CD14-positive monocyte (primary cell): ENCODE measurements at regions not wholly inside any gene's neighbourhood (a gene's known extent, or its start where the extent isn't known, plus 50 kb on each side); places are given as distances from the start of the nearest gene placed in this dataset.

Experiments
- DNase-seq, 3 donors: peaks; one replicate each; pipeline ENCODE4 v3.0.0-alpha.2; 2011 to 2022
- H2AFZ ChIP-seq: 2 replicates; pipeline ENCODE4 v1.6.0; 2012; ENCODE audit warnings: mild to moderate bottlenecking, low read depth, low read length, inconsistent platforms; ENCODE audit not compliant: insufficient read depth, poor library complexity, severe bottlenecking
- H3K27ac ChIP-seq, 2 donors: 1 replicate in 1 of 2; 2 replicates in 1 of 2; pipeline ENCODE4 v1.5.1; 2012 to 2013; ENCODE audit warnings: low read length in 2 of 2, control low read depth in 1 of 2, inconsistent platforms in 1 of 2, low read depth in 1 of 2, mild to moderate bottlenecking in 1 of 2
- H3K27me3 ChIP-seq, 2 donors: one replicate each; pipeline versions ENCODE4 v1.6.0 to v1.6.1; 2011 to 2013; ENCODE audit warnings: low read length in 2 of 2; ENCODE audit not compliant: control insufficient read depth in 2 of 2, insufficient read depth in 2 of 2
- H3K36me3 ChIP-seq, 2 donors: replicated peaks in 1 of 2; 1 replicate in 1 of 2; 2 replicates in 1 of 2; pipeline versions ENCODE4 v1.5.1 to v1.6.1; 2012 to 2013; ENCODE audit warnings: low read length in 2 of 2, control low read depth in 1 of 2, inconsistent platforms in 1 of 2, mild to moderate bottlenecking in 1 of 2; ENCODE audit not compliant: insufficient read depth in 2 of 2, control insufficient read depth in 1 of 2
- H3K4me1 ChIP-seq, 2 donors: 1 replicate in 1 of 2; 2 replicates in 1 of 2; pipeline versions ENCODE4 v1.5.1 to v1.6.1; 2012 to 2013; ENCODE audit warnings: low read length in 2 of 2, control low read depth in 1 of 2, inconsistent platforms in 1 of 2, mild to moderate bottlenecking in 1 of 2, moderate library complexity in 1 of 2; ENCODE audit not compliant: insufficient read depth in 2 of 2, control insufficient read depth in 1 of 2
- H3K4me2 ChIP-seq: replicated peaks from 2 replicates; pipeline ENCODE3; 2012; ENCODE audit warnings: low read length, moderate library complexity, mild to moderate bottlenecking; ENCODE audit not compliant: poor library complexity, severe bottlenecking; ENCODE audit errors: extremely low read depth
- H3K4me3 ChIP-seq, 3 experiments: fragments of 200-600 bp in 1 of 3; sonication (generic) in 1 of 3; replicated peaks in 1 of 3; 1 replicate in 2 of 3; 2 replicates in 1 of 3; pipeline ENCODE4 v1.5.1; 2011 to 2013; ENCODE audit warnings: low read length in 3 of 3, mild to moderate bottlenecking in 3 of 3, control low read depth in 2 of 3, low read depth in 2 of 3, inconsistent platforms in 1 of 3, moderate library complexity in 1 of 3
- H3K79me2 ChIP-seq: 2 replicates; pipeline ENCODE4 v1.6.0; 2012; ENCODE audit warnings: mild to moderate bottlenecking, control low read depth, inconsistent platforms, low read length, moderate library complexity; ENCODE audit not compliant: insufficient read depth
- H3K9ac ChIP-seq: 2 replicates; pipeline ENCODE4 v1.6.0; 2017; ENCODE audit warnings: low read length, mild to moderate bottlenecking; ENCODE audit not compliant: insufficient read depth, poor library complexity, severe bottlenecking
- H3K9me3 ChIP-seq, 2 donors: replicated peaks in 1 of 2; 1 replicate in 1 of 2; 2 replicates in 1 of 2; pipeline versions ENCODE4 v1.5.1 to v1.6.1; 2012 to 2013; ENCODE audit warnings: low read length in 2 of 2, control low read depth in 1 of 2; ENCODE audit not compliant: control insufficient read depth in 1 of 2, insufficient read depth in 1 of 2
- H4K20me1 ChIP-seq: 2 replicates; pipeline ENCODE4 v1.6.0; 2012; ENCODE audit warnings: mild to moderate bottlenecking, low read length, control low read depth, moderate library complexity; ENCODE audit not compliant: insufficient read depth
- H3K27ac Mint-ChIP-seq, 7 donors: one replicate each; pipeline ENCODE4 v1.8.0; 2020; ENCODE audit warnings: mild to moderate bottlenecking in 7 of 7, mixed read lengths in 7 of 7, moderate library complexity in 6 of 7, inconsistent platforms in 2 of 7
- H3K27me3 Mint-ChIP-seq, 3 donors: one replicate each; pipeline ENCODE4 v1.8.0; 2021 to 2022; ENCODE audit warnings: low read depth in 3 of 3, mild to moderate bottlenecking in 3 of 3, mixed read lengths in 3 of 3, moderate library complexity in 3 of 3, inconsistent platforms in 1 of 3
- H3K36me3 Mint-ChIP-seq, 2 donors: one replicate each; pipeline ENCODE4 v1.8.0; 2020; ENCODE audit warnings: mixed read lengths in 2 of 2, inconsistent platforms in 1 of 2, mild to moderate bottlenecking in 1 of 2
- H3K4me1 Mint-ChIP-seq: one replicate; pipeline ENCODE4 v1.8.0; 2020; ENCODE audit warnings: mild to moderate bottlenecking, mixed read lengths
- H3K4me3 Mint-ChIP-seq, 2 donors: one replicate each; pipeline ENCODE4 v1.8.0; 2020; ENCODE audit warnings: mild to moderate bottlenecking in 2 of 2, mixed read lengths in 2 of 2, moderate library complexity in 1 of 2
- H3K9me3 Mint-ChIP-seq, 7 donors: one replicate each; pipeline ENCODE4 v1.8.0; 2020 to 2022; ENCODE audit warnings: mixed read lengths in 7 of 7, mild to moderate bottlenecking in 6 of 7, moderate library complexity in 6 of 7, inconsistent platforms in 2 of 7
- WGBS: methylation state at CpG from one replicate; pipeline ENCODE4 v1.1.5; 2013; ENCODE audit warnings: missing lambda C conversion rate; ENCODE audit not compliant: insufficient coverage; 5-methylcytosine and 5-hydroxymethylcytosine counted together
- intact Hi-C, 2 donors: fragments of 100-400 bp; cut with micrococcal nuclease; formaldehyde crosslinking; loops; one replicate each; pipeline versions ENCODE4 v1.15.0 to v1.15.1; 2023
- TF ChIP-seq, protein P1 (sequence below): fragments of 200-600 bp; IDR thresholded peaks from one replicate; pipeline ENCODE4 v1.8.0; 2022; ENCODE audit warnings: antibody characterized with exemption, mild to moderate bottlenecking

DNA sequence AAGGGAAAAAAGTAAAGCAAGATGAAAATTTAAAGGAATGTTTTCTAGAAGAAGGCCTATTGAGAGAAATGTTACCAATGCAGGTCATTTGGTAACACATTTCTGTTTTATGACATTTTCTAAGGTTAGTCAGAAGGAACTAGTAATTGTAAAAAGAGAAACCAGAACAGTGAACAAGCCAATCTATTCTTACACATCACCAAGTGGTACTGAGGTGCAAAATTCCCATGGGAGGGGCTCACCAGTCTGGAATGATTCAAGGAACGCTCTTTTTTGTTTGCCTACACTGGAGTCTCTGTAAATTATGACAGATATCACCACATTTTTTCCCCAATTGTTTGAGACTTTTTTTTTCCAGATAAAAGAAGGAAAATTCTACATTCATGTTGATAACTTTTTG, 404.7 kb upstream of the CNKSR2 start:
- Mint-ChIP-seq H3K4me3 (no peak overlapping the region), H3K9me3 (peaks cover 0 to 6% (median 0%) of the 10 kb centered on the region in 7 donors), H3K36me3 (no peaks in the 10 kb centered on the region), H3K4me1 (no peaks in the 10 kb centered on the region), H3K27me3 (no peaks in the 10 kb centered on the region), H3K27ac (no peak overlapping the region)
- no peak overlapping the region for H3K4me2 ChIP-seq
- no peak overlapping the region for H3K9ac ChIP-seq
- no peaks in the 10 kb centered on the region for H3K9me3 ChIP-seq
- H3K79me2 ChIP-seq, result no peaks in the 10 kb centered on the region
- no peak overlapping the region for H2AFZ ChIP-seq
- H3K27me3 ChIP-seq, result no peaks in the 10 kb centered on the region
- DNase-seq, result no peak
- no CpG with 5 or more reads among the region's 1 CpG for WGBS
- TF ChIP-seq, protein P1, sequence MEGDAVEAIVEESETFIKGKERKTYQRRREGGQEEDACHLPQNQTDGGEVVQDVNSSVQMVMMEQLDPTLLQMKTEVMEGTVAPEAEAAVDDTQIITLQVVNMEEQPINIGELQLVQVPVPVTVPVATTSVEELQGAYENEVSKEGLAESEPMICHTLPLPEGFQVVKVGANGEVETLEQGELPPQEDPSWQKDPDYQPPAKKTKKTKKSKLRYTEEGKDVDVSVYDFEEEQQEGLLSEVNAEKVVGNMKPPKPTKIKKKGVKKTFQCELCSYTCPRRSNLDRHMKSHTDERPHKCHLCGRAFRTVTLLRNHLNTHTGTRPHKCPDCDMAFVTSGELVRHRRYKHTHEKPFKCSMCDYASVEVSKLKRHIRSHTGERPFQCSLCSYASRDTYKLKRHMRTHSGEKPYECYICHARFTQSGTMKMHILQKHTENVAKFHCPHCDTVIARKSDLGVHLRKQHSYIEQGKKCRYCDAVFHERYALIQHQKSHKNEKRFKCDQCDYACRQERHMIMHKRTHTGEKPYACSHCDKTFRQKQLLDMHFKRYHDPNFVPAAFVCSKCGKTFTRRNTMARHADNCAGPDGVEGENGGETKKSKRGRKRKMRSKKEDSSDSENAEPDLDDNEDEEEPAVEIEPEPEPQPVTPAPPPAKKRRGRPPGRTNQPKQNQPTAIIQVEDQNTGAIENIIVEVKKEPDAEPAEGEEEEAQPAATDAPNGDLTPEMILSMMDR, result no peak
- H3K4me3 ChIP-seq, result no peak overlapping the region
- intact Hi-C loops, result no loop called here
- H3K27ac ChIP-seq, result no peak overlapping the region
- H3K4me1 ChIP-seq, result no peaks in the 10 kb centered on the region
- H3K36me3 ChIP-seq, result no peaks in the 10 kb centered on the region
- H4K20me1 ChIP-seq, result no peaks in the 10 kb centered on the region

DNA sequence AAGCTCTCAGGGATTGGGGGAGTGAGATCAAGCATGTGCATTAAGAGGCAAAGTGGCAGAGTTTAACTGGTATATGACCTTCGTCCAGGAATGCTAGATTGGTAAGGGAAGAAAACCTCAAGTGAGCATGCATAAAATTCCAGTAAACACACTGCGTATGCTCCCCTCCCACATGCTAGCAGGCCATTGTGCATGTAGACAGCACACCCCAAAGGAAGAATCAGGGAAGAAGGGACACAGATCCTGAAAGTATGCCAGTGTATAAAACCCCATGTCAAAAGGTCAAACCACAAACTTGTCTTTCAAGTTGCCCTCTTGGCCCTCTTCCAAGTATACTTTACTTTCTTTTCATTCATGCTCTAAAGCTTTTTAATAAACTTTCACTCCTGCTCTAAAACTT, 405.2 kb upstream of the CNKSR2 start:
- no peak overlapping the region for H3K4me3 ChIP-seq
- Mint-ChIP-seq H3K36me3 (no peaks in the 10 kb centered on the region), H3K4me1 (no peaks in the 10 kb centered on the region)

More for the DNA sequence above, 405.2 kb upstream of the CNKSR2 start:
- Mint-ChIP-seq H3K27ac (no peak overlapping the region), H3K4me3 (no peak overlapping the region), H3K9me3 (peaks cover 0 to 6% (median 0%) of the 10 kb centered on the region in 7 donors), H3K27me3 (no peaks in the 10 kb centered on the region)
- no peaks in the 10 kb centered on the region for H3K9me3 ChIP-seq
- no peak overlapping the region for H3K9ac ChIP-seq
- TF ChIP-seq, protein P1, result no peak
- H3K36me3 ChIP-seq, result no peaks in the 10 kb centered on the region
- no peak overlapping the region for H2AFZ ChIP-seq
- no peaks in the 10 kb centered on the region for H4K20me1 ChIP-seq
- no CpG with 5 or more reads among the region's 2 CpGs for WGBS
- H3K27ac ChIP-seq, result no peak overlapping the region
- H3K4me1 ChIP-seq, result no peaks in the 10 kb centered on the region
- no peaks in the 10 kb centered on the region for H3K27me3 ChIP-seq
- H3K4me2 ChIP-seq, result no peak overlapping the region
- H3K79me2 ChIP-seq, result no peaks in the 10 kb centered on the region
- DNase-seq, result no peak
- intact Hi-C loops, result no loop called here
